Body of pancreas (tissue), 4 donors: ENCODE measurements at regions not wholly inside any gene's neighbourhood (a gene's known extent, or its start where the extent isn't known, plus 50 kb on each side); places are given as distances from the start of the nearest gene placed in this dataset.

Source experiments
- ATAC-seq: fragments of 150-250 bp; one replicate; pipeline ENCODE4 v1.9.1; 2016
- DNase-seq, 4 donors: peaks; one replicate each; pipeline ENCODE4 v3.0.0-alpha.2; 2019
- H3K27ac ChIP-seq, 4 donors: fragments of 200-600 bp; sonication (generic); 1 replicate in 3 of 4; 2 replicates in 1 of 4; pipeline versions ENCODE4 v1.5.1 to v1.6.1; 2016 to 2019; ENCODE audit warnings: mild to moderate bottlenecking in 1 of 4, mixed read lengths in 1 of 4, moderate library complexity in 1 of 4
- H3K27me3 ChIP-seq, 2 donors: fragments of 200-600 bp; sonication (generic); one replicate each; pipeline ENCODE4 v1.6.0; 2016; ENCODE audit warnings: mild to moderate bottlenecking in 1 of 2
- H3K36me3 ChIP-seq, 2 donors: fragments of 200-600 bp; sonication (generic); replicated peaks in 1 of 2; 2 replicates each; pipeline ENCODE4 v1.5.1; 2016; ENCODE audit warnings: low read depth in 2 of 2; ENCODE audit not compliant: insufficient read depth in 1 of 2
- H3K4me1 ChIP-seq: fragments of 200-600 bp; sonication (generic); one replicate; pipeline ENCODE4 v1.6.0; 2016
- H3K4me3 ChIP-seq, 2 donors: fragments of 200-600 bp; sonication (generic); 1 replicate in 1 of 2; 2 replicates in 1 of 2; pipeline ENCODE4 v1.5.1; 2016 to 2019
- H3K9me3 ChIP-seq, 3 donors: fragments of 200-600 bp; sonication (generic); 1 replicate in 2 of 3; 2 replicates in 1 of 3; pipeline ENCODE4 v1.5.1; 2016
- POLR2A ChIP-seq, 3 donors: fragments of 450-650 bp; IDR thresholded peaks; one replicate each; pipeline ENCODE4 v1.6.1; 2016; ENCODE audit warnings: antibody characterized with exemption in 3 of 3, mild to moderate bottlenecking in 2 of 3
- WGBS, 2 donors: methylation state at CpG; one replicate each; pipeline ENCODE4 v1.1.5; 2017; 5-methylcytosine and 5-hydroxymethylcytosine counted together
- intact Hi-C: fragments of 100-400 bp; cut with DNase I; formaldehyde crosslinking; loops from one replicate; pipeline ENCODE4 v1.15.1; 2023
- TF ChIP-seq, protein P1 (sequence below), 7 experiments: fragments of 450-650 bp in 4 of 7; fragments of 200-600 bp in 3 of 7; sonication (generic) in 3 of 7; IDR thresholded peaks; one replicate each; pipeline ENCODE4 v1.5.1; 2016 to 2019; ENCODE audit warnings: antibody characterized with exemption in 7 of 7

GRCh38 chr5:96024683-96025475, 63.2 kb upstream of the ELL2 start:
- Histone ChIP-seq H3K9me3 (no peaks in the 10 kb centered on the region), H3K4me1 (peaks cover 33% of the 10 kb centered on the region), H3K27ac (peak overlapping the region; percentile 35 to 86 (median 74)), H3K36me3 (no peaks in the 10 kb centered on the region), H3K4me3 (no peak overlapping the region), H3K27me3 (no peaks in the 10 kb centered on the region)
- DNase-seq: peak in 1 of 4 donors; percentile 28
- peak; percentile 80 for ATAC-seq
- WGBS, 2 donors: 27 to 28% methylated on average over 6 of the region's 6 CpGs
- intact Hi-C loops: no loop called here
- TF ChIP-seq POLR2A (IDR thresholded peaks at IDR 0.05): no peak
- TF ChIP-seq, protein P1, sequence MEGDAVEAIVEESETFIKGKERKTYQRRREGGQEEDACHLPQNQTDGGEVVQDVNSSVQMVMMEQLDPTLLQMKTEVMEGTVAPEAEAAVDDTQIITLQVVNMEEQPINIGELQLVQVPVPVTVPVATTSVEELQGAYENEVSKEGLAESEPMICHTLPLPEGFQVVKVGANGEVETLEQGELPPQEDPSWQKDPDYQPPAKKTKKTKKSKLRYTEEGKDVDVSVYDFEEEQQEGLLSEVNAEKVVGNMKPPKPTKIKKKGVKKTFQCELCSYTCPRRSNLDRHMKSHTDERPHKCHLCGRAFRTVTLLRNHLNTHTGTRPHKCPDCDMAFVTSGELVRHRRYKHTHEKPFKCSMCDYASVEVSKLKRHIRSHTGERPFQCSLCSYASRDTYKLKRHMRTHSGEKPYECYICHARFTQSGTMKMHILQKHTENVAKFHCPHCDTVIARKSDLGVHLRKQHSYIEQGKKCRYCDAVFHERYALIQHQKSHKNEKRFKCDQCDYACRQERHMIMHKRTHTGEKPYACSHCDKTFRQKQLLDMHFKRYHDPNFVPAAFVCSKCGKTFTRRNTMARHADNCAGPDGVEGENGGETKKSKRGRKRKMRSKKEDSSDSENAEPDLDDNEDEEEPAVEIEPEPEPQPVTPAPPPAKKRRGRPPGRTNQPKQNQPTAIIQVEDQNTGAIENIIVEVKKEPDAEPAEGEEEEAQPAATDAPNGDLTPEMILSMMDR (IDR thresholded peaks at IDR 0.05): no peak

DNA sequence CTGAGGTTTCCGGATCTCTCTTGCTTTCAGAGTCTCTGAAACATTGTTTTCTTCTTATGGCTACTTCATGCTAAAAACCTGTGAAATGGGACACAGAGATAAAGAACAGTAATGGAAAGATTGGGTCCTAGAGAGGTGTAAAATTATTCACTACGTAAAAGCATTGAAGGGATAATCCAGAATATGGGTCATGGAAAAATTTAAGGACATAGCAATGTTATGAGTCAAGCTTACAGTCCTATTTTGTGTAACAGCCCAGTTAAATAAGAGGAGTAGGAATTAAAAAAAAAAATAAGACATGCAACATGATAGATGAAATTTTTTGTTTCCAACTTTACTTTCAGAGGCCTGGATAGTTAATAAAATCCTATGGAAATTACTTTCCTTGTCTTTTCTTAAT, 61.9 kb upstream of the ELL2 start:
- 74 to 83% methylated on average over 2 of the region's 2 CpGs for WGBS, 2 donors
- Histone ChIP-seq H3K27ac (peak overlapping the region in 2 of 4 donors; percentile 72 to 86), H3K27me3 (no peaks in the 10 kb centered on the region), H3K4me3 (no peak overlapping the region), H3K4me1 (peaks cover 33% of the 10 kb centered on the region), H3K36me3 (no peaks in the 10 kb centered on the region), H3K9me3 (no peaks in the 10 kb centered on the region)
- DNase-seq: no peak
- peak; percentile 33 for ATAC-seq
- intact Hi-C loops: no loop called here
- no peak for TF ChIP-seq POLR2A (IDR thresholded peaks at IDR 0.05)
- TF ChIP-seq, protein P1 (IDR thresholded peaks at IDR 0.05): no peak

DNA sequence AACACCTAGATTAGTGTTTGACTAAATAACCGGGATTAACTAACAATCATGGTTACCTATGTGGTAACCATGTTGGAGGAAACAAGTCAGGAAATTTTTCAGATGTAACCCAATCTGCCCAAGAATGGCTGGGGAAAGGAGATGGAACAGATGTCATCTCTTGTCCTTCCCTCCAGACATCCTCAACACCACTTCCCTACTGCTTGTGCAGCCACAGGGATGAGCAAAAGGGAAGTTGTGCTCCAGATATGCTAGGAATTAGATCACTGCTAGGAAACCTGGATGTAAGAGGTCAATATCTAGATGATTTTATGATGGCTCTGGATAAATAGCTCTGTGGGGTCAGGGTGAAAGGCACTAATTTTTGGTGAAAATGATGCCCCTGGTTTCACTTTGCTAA, 61.3 kb upstream of the ELL2 start:
- TF ChIP-seq POLR2A (IDR thresholded peaks at IDR 0.05): no peak
- TF ChIP-seq, protein P1 (IDR thresholded peaks at IDR 0.05): no peak
- no peak for DNase-seq
- H3K9me3 ChIP-seq: no peaks in the 10 kb centered on the region
- no peaks in the 10 kb centered on the region for H3K27me3 ChIP-seq
- ATAC-seq: no peak
- WGBS, 2 donors: 59 to 69% methylated on average over 1 of the region's 1 CpG
- no peak overlapping the region for H3K4me3 ChIP-seq
- H3K4me1 ChIP-seq: peaks cover 38% of the 10 kb centered on the region
- intact Hi-C loops: no loop called here
- H3K27ac ChIP-seq: no peak overlapping the region
- H3K36me3 ChIP-seq: no peaks in the 10 kb centered on the region

DNA sequence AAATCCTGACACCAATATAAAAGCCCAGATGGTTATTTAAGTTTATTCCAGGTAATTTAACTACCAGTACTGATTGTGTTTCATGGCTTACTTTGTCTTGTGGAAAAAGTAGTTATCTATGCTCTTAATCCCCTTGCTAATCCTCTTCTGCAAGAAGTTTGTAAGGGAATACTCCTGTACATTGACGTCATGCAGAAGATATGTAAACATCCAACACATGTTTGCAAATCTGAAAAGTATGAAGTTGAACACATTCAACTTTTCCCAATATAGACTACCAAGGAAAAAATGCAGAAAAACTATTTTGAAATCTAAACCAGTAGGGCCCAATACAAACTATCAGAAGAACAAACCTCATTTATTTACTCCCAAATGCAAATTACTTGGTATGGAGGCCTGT, 56.3 kb upstream of the ELL2 start:
- no peak overlapping the region for H3K27ac ChIP-seq
- H3K4me1 ChIP-seq: peaks cover 8% of the 10 kb centered on the region
- intact Hi-C loops: no loop called here
- peak; percentile 68 for ATAC-seq
- WGBS, 2 donors: 42 to 50% methylated on average over 1 of the region's 1 CpG
- no peak for DNase-seq
- H3K27me3 ChIP-seq: no peaks in the 10 kb centered on the region
- no peak for TF ChIP-seq POLR2A (IDR thresholded peaks at IDR 0.05)
- TF ChIP-seq, protein P1 (IDR thresholded peaks at IDR 0.05): no peak
- no peaks in the 10 kb centered on the region for H3K36me3 ChIP-seq
- no peak overlapping the region for H3K4me3 ChIP-seq
- no peaks in the 10 kb centered on the region for H3K9me3 ChIP-seq

GRCh38 chr5:96016216-96016615, 54.6 kb upstream of the ELL2 start:
- Histone ChIP-seq H3K27me3 (no peaks in the 10 kb centered on the region), H3K36me3 (no peaks in the 10 kb centered on the region), H3K27ac (no peak overlapping the region), H3K4me1 (peaks cover 7% of the 10 kb centered on the region), H3K4me3 (no peak overlapping the region), H3K9me3 (no peaks in the 10 kb centered on the region)
- TF ChIP-seq, protein P1 (IDR thresholded peaks at IDR 0.05): no peak
- TF ChIP-seq POLR2A (IDR thresholded peaks at IDR 0.05): no peak
- WGBS, 2 donors: 68 to 69% methylated on average over 2 of the region's 2 CpGs
- DNase-seq (no peak), ATAC-seq (no peak)
- intact Hi-C loops: no loop called here
